Loucy (cell line): ENCODE measurements at regions not wholly inside any gene's neighbourhood (a gene's known extent, or its start where the extent isn't known, plus 50 kb on each side); places are given as distances from the start of the nearest gene placed in this dataset.

ENCODE experiments used
- EZH2phosphoT487 ChIP-seq: fragments of 200-600 bp; IDR thresholded peaks from 2 replicates; pipeline ENCODE4 v1.6.1; 2018; ENCODE audit warnings: antibody characterized with exemption, mild to moderate bottlenecking, moderate library complexity, borderline replicate concordance
- TF ChIP-seq, protein P1 (sequence below): fragments of 200-600 bp; sonication (generic); conservative IDR thresholded peaks from 2 replicates; pipeline ENCODE4 v1.5.1; 2014; ENCODE audit warnings: mild to moderate bottlenecking, antibody characterized with exemption, low read length

DNA sequence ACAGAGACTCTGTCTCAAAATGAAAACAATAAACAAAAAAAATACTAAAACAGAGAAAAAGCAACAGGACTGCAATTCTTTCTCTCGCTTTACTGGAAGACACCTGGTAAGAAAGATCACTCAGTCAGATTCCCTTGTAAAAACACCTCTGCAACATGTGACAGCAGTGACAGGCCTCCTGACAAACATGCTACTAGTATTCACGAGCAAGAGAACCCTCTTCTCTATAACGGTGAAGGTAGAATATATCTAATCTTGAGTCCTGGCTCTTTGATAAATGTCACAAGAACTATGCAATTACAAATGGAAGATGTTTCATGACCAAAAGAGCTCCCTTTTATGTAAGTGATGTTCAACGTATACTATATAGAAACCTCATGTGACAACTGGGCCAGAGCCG lies 986.7 kb upstream of the LRRN3 start:
- TF ChIP-seq, protein P1, sequence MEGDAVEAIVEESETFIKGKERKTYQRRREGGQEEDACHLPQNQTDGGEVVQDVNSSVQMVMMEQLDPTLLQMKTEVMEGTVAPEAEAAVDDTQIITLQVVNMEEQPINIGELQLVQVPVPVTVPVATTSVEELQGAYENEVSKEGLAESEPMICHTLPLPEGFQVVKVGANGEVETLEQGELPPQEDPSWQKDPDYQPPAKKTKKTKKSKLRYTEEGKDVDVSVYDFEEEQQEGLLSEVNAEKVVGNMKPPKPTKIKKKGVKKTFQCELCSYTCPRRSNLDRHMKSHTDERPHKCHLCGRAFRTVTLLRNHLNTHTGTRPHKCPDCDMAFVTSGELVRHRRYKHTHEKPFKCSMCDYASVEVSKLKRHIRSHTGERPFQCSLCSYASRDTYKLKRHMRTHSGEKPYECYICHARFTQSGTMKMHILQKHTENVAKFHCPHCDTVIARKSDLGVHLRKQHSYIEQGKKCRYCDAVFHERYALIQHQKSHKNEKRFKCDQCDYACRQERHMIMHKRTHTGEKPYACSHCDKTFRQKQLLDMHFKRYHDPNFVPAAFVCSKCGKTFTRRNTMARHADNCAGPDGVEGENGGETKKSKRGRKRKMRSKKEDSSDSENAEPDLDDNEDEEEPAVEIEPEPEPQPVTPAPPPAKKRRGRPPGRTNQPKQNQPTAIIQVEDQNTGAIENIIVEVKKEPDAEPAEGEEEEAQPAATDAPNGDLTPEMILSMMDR, result no peak
- TF ChIP-seq EZH2phosphoT487, result no peak
